Endothelial cell (in vitro differentiated cells): ENCODE measurements at regions not wholly inside any gene's neighbourhood (a gene's known extent, or its start where the extent isn't known, plus 50 kb on each side); places are given as distances from the start of the nearest gene placed in this dataset.
"Not testable (repeated sequence)": the region's sequence is repeated elsewhere in the genome, so short reads cannot be mapped to it uniquely, and the experiment has no call there.

Experiments used
- DNase-seq: peaks from one replicate; pipeline ENCODE4 v3.0.0; 2021; ENCODE audit warnings: low spot score
- H3K27ac Mint-ChIP-seq: one replicate; pipeline ENCODE4 v1.8.0; 2021; ENCODE audit warnings: mixed read lengths, inconsistent platforms; ENCODE audit not compliant: unreplicated experiment
- H3K27me3 Mint-ChIP-seq: one replicate; pipeline ENCODE4 v1.8.0; 2021; ENCODE audit warnings: mild to moderate bottlenecking, moderate library complexity, mixed read lengths, inconsistent platforms; ENCODE audit not compliant: unreplicated experiment
- H3K36me3 Mint-ChIP-seq: one replicate; pipeline ENCODE4 v1.8.0; 2021; ENCODE audit warnings: mild to moderate bottlenecking, low read depth, mixed read lengths, inconsistent platforms; ENCODE audit not compliant: unreplicated experiment
- H3K4me1 Mint-ChIP-seq: one replicate; pipeline ENCODE4 v1.8.0; 2021; ENCODE audit warnings: mild to moderate bottlenecking, mixed read lengths, inconsistent platforms; ENCODE audit not compliant: unreplicated experiment
- H3K4me3 Mint-ChIP-seq: one replicate; pipeline ENCODE4 v1.8.0; 2021; ENCODE audit warnings: mild to moderate bottlenecking, mixed read lengths, inconsistent platforms; ENCODE audit not compliant: unreplicated experiment
- H3K9me3 Mint-ChIP-seq: one replicate; pipeline ENCODE4 v1.8.0; 2021; ENCODE audit warnings: mixed read lengths, inconsistent platforms; ENCODE audit not compliant: unreplicated experiment
- TF ChIP-seq, protein P1 (sequence below): fragments of 200-600 bp; sonication (generic); IDR thresholded peaks from one replicate; pipeline ENCODE4 v1.5.0; 2021; ENCODE audit warnings: antibody characterized with exemption; ENCODE audit not compliant: unreplicated experiment

DNA sequence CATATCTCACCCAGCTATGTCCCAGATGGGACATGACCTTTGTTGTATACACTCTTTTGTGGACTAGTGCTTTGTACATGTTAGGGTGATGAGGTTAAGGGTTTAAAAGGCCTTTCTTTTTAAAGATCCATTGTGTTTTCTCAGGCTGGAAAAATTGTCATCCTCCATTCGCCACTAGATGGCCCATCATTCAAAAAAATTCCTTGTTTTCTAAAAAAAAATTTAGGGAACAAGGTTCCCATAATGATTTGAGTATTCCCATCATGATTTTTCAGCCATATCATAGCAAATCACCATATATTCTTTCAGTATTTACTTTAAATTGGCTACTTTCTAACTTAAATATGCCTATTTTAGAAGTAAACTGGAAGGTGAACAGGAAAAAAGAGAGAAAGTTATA is 91.9 kb upstream of the TMEM164 start:
- DNase-seq: no peak
- Mint-ChIP-seq H3K4me3 (no peak overlapping the region), H3K36me3 (no peaks in the 10 kb centered on the region)

DNA sequence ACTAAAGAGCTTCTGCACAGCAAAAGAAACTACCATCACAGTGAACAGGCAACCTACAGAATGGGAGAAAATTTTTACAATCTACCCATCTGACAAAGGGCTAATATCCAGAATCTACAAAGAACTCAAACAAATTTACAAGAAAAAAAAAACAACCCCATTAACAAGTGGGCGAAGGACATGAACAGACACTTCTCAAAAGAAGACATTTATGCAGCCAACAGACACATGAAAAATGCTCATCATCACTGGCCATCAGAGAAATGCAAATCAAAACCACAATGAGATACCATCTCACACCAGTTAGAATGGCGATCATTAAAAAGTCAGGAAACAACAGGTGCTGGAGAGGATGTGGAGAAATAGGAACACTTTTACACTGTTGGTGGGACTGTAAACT is 89.9 kb upstream of the TMEM164 start:
- DNase-seq: not testable (repeated sequence)

More for the DNA sequence above, 91.9 kb upstream of the TMEM164 start:
- Mint-ChIP-seq H3K9me3 (no peaks in the 10 kb centered on the region), H3K4me1 (no peaks in the 10 kb centered on the region), H3K27ac (no peak overlapping the region), H3K27me3 (no peaks in the 10 kb centered on the region)
- TF ChIP-seq, protein P1, sequence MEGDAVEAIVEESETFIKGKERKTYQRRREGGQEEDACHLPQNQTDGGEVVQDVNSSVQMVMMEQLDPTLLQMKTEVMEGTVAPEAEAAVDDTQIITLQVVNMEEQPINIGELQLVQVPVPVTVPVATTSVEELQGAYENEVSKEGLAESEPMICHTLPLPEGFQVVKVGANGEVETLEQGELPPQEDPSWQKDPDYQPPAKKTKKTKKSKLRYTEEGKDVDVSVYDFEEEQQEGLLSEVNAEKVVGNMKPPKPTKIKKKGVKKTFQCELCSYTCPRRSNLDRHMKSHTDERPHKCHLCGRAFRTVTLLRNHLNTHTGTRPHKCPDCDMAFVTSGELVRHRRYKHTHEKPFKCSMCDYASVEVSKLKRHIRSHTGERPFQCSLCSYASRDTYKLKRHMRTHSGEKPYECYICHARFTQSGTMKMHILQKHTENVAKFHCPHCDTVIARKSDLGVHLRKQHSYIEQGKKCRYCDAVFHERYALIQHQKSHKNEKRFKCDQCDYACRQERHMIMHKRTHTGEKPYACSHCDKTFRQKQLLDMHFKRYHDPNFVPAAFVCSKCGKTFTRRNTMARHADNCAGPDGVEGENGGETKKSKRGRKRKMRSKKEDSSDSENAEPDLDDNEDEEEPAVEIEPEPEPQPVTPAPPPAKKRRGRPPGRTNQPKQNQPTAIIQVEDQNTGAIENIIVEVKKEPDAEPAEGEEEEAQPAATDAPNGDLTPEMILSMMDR: peak; percentile 27

DNA sequence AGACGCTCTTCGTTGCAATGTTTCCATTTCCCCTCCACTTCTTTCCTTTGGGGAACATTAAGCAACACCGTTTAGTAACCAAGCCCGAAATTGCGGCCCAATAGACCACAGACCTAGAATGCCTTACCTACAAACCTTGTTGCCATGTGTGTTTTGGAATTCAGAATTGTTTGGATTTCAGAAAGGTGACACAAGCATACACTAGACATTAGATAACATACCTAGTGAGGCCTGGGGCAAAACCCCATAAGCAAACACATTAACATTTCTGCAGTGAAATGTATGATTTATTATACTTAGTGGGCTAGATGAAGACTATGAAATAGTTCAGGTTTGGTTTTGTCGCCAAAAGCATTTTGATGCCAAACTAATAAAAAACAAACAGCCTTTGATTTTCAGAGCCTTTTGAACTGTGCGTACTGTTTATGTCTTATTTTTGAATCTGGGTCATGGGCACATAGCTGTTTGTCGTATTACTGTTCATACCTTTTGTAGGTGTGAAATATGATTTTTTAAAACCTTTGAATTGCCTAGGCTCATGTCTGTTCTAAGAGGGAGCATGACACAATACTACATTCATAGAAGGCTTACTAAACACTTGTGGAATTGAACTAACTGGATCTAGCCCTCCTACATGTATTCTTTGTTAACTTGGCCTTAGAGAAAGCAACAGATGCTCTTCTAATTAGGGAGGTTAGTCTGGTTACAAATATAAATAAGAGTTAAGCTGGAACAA is 88.6 kb upstream of the TMEM164 start:
- TF ChIP-seq, protein P1: no peak
- Mint-ChIP-seq H3K27me3 (no peaks in the 10 kb centered on the region), H3K4me1 (no peaks in the 10 kb centered on the region), H3K9me3 (no peaks in the 10 kb centered on the region), H3K27ac (no peak overlapping the region), H3K4me3 (no peak overlapping the region), H3K36me3 (no peaks in the 10 kb centered on the region)
- no peak for DNase-seq

More for the DNA sequence above, 89.9 kb upstream of the TMEM164 start:
- H3K4me3 Mint-ChIP-seq, H3K9me3 Mint-ChIP-seq, H3K27me3 Mint-ChIP-seq, H3K4me1 Mint-ChIP-seq, H3K27ac Mint-ChIP-seq, H3K36me3 Mint-ChIP-seq: not testable (repeated sequence)

DNA sequence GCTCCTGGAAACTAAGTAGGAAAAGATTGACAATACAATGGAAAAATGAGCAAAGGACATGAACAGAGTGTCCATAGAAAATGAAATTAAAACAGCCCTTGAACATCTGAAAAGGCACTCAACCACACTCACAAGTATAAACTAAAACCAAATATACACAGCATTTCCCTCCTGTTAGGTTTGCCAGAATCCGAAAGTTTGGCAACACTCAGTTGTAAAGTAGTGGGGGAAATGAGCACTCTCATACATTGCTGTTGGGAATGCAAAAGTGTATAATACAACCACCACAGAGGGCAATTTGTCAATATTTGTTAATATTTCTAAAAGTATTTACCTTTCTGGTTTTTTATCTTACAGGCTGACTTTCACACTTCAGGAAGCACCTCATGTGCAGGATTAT is 84.2 kb upstream of the TMEM164 start:
- Mint-ChIP-seq H3K4me1 (no peaks in the 10 kb centered on the region), H3K9me3 (no peaks in the 10 kb centered on the region), H3K36me3 (no peaks in the 10 kb centered on the region), H3K27me3 (no peaks in the 10 kb centered on the region), H3K27ac (no peak overlapping the region), H3K4me3 (no peak overlapping the region)
- DNase-seq: no peak
- TF ChIP-seq, protein P1: no peak

DNA sequence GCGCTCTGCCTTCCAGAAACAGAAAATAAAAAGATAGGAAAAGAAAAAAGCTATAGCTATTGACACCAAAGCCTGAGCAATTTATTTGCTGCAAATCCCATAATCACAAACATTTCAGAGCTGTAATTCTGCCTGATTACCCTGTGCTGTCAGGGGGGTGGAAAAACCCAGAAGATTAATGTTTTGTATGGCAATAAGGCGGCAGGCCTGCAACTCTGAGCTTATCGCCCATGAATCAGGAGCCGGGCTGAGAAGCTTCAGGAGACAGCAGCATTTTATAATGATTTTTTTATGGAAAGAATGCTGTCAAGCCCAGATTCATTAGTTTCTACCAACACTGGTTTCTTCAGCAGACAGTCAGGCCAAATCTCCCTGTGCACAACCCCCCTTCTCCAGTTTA is 82.6 kb upstream of the TMEM164 start:
- Mint-ChIP-seq H3K4me1 (no peaks in the 10 kb centered on the region), H3K9me3 (no peaks in the 10 kb centered on the region), H3K27ac (no peak overlapping the region), H3K36me3 (no peaks in the 10 kb centered on the region), H3K4me3 (no peak overlapping the region), H3K27me3 (no peaks in the 10 kb centered on the region)
- TF ChIP-seq, protein P1: no peak
- DNase-seq: no peak
